Right lung (tissue), 2 donors: ENCODE measurements at regions not wholly inside any gene's neighbourhood (a gene's known extent, or its start where the extent isn't known, plus 50 kb on each side); places are given as distances from the start of the nearest gene placed in this dataset.
"Not testable (repeated sequence)": the region's sequence is repeated elsewhere in the genome, so short reads cannot be mapped to it uniquely, and the experiment has no call there.

Experiments used
- DNase-seq, 2 donors: peaks; one replicate each; pipeline ENCODE4 v3.0.0-alpha.2; 2013

DNA sequence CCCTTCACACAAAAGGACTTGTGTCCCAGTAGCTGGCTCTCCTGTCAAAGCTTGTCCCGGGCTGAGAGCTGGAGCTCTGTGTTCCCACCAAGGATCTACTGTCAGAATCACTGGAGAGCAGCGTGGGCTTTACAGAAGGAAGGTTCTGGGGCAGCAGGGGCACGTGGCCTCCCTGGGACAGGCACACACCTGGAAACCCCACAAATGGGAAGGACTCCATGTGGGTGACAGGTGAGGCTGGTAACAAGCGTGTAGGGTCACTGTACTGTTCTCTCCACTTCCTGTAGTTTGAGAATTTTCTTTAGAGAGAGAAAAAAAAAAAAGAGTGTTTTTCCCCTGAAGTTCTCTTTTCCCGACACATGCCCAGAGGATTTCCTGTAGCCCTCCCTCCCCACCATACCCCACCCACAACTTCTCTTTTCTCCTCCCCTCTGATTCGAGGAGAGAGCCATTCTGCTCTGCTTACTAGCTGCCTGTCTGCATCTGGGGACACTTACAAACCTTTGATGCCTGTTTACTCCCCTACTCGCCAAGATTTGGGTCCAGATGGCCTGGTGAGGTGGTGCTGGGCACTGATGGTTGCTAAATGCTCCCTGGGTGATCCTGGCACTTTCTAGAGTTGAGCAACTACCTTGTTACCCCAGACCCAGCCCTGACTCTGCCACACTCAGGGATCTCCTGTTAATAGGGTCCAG, 84.1 kb upstream of the SIRPA start:
- DNase-seq = no peak

DNA sequence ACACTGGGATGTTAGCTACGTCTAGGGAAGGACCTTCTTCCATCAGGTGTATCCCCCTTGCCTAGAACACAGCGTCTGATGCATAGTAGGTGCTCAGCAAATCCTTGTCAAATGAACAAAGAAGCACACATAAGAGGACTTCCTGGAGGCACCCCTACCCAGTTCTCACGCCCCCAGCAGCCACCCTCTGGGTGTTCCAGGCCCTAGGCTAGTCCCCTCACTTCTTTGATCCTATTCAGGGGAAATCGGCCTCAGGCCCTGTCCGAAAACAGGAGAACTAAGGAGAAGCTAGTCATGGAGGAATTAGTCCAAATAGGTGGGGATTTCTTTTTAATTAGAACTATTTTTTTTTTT, 84.7 kb upstream of the SIRPA start:
- no peak for DNase-seq

- no peak for DNase-seq
Observed at GRCh38 chr20:1809611-1810510, 85.3 kb upstream of the SIRPA start.

DNA sequence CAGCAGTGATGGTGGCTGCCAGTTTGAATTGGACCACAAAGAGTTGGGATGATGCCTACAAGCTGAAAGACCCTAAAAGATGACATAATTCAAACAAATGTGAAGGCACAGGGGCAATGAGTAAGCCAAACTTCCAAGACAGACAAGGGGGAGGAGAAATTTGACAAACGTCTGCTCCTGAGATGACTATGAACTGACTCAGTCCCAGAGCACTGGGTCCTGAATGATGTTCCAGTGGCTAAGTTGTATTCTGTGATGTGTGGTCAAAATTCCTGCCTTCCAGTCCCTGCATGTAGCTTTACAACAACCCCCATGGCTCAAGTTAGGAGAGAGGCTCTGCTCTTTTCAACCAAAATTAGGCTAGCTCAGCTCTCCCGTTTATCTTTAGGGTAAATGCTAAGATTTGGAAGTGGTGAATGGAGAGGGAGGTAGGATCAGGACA, 86.1 kb upstream of the SIRPA start:
- DNase-seq = no peak

DNA sequence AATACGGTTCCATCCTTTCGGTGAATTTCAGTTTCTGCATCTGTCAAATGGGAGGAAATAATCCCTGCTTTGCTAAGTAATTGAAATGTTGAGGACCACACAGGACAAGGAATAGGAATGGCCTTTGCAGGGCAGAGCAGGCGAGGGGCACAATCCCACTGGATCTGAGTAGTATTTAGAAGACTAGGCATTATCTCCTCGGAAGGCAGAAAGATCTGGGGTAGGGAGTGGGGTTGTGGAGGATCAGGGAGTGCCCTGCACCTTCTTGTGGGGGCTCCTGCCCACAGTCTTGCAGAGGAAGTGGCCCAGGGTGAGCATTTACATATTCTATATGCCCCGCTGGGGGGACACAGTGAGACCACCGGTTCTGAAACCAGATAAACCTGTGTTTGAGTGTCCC, 87.1 kb upstream of the SIRPA start:
- DNase-seq = no peak

- no peak for DNase-seq
Observed at GRCh38 chr20:1807394-1807793, 87.8 kb upstream of the SIRPA start.

- DNase-seq = no peak
Observed at GRCh38 chr20:1806456-1806855, 88.8 kb upstream of the SIRPA start.

DNA sequence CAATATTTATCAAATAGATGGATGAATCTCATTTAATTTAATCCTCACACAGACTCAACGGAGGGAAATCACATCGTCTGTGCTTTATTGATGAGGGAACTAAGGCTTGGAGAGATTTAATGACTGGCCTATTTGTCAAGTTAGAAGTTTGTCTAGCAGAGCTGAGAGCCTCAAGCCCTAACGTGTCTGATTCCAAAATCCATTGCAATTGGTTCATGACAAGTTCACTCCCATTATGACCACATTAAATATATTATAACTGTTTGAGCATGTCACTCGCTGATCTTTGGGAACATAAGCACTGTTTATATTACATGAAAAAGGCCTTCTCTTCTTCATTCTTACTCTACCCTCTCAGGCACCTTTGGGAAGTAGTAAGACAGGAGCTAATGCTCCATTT, 89.4 kb upstream of the SIRPA start:
- no peak for DNase-seq

DNA sequence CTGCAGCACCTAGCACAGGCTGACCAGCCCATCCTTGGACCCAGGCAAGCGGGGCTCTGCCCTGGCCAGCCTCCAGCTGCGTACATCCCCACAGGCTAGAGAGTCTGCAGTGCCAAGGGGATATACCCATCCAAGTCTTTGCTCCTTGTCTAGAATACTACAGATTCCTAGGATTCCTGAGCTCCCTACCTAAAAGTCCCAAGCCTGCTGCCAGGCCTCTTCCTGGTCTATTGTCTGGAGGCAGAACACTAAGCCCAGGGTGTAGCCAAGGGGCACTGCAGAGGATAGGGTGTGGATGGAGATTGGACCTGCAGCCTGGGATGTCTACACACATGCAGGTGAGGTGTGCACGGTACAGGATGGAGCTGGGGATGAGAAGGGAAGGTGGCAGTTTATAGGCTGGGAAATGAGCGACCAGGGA, 90.0 kb upstream of the SIRPA start:
- no peak for DNase-seq

- no peak for DNase-seq
Observed at GRCh38 chr20:1804554-1804956, 90.7 kb upstream of the SIRPA start.

DNA sequence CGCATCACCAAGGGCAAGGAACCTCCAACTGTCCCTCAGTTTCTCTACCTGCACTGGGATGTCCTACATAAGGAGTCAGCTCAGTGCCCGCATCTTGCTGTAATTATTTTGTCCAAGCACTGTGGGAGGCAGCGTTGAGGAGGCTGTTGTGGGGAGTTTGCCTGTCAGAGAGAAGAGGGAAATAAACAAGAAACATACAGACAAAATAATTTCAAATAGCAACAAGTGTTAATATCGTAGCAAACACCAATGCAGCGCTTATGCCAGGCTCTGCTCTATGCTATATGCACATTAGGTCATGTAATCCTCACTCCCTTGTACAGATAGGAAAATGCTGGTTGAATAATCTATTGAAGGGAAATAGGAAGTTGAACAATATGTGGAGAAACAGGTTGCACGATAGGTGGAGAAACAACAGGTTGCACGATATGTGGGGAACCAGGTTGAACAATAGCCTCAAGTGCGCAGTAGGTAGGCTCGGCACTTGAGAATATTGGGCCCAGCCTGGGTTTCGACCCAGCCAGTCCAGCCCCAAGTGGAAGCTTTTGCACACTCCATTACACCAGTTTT, 91.2 kb upstream of the SIRPA start:
- no peak for DNase-seq

DNA sequence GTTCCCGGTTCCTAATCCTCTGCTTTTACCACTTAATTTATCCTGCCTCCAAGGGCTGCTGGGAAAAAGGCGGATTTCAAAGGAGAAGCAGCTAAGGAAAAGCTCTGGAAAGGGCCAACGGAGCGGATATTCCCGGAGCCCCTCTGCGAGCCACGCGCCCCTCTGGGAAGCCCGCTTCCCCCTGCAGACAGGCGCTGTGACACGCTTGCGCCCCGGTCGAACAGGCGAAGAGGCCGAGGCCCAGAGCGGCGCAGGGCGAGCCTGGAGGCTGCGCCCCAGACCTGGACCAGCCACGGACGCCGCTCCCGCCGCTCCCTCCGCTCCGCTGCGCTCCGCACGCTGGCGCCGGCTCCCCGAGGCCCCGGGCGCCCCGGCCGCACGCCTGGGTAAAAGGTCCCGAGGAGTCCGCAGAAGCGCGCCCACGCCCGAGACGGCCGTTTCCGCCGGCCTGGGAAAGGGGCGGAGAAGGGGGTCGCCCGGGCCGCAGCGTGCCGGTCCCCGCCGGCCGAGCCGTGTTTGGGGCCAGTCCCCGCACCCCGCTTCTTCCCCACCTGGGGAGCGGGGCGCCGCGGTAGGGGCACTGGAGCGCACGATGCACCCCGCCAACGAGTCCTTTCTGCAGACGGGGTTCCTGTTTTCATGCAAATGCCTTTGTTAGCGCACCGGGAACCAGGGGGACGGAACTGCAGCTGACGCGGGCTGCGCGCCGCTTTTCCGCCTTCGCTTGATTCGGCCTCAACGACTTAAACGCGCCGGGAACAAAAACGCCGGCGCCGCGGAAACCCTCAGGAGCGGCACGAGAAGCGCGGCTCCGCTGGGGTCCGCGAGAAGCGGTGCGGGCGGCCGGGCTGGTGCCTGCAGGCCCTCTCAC, 91.9 kb upstream of the SIRPA start:
- DNase-seq = peak; percentile 24 to 34

- DNase-seq = peak in 1 of 2 donors; percentile 23
Observed at GRCh38 chr20:1802385-1803060, 92.7 kb upstream of the SIRPA start.

DNA sequence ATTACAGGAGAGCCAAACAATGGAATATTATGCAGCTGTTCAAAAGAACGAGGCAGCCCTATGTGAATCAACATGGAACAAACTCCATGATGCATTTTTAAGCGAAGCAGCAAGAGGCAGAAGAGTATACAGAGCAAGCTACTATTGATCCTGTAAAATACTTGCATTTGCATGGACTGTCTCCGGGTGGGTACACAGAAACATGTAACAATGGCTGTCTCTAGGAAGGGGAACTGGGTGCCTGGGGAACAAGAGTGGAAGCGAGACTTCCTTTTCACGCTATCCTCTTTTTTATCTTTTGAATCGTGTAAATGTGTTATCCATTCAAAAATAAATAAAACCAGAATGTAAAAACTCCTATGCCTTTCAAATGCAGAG, 93.3 kb upstream of the SIRPA start:
- no peak for DNase-seq

DNA sequence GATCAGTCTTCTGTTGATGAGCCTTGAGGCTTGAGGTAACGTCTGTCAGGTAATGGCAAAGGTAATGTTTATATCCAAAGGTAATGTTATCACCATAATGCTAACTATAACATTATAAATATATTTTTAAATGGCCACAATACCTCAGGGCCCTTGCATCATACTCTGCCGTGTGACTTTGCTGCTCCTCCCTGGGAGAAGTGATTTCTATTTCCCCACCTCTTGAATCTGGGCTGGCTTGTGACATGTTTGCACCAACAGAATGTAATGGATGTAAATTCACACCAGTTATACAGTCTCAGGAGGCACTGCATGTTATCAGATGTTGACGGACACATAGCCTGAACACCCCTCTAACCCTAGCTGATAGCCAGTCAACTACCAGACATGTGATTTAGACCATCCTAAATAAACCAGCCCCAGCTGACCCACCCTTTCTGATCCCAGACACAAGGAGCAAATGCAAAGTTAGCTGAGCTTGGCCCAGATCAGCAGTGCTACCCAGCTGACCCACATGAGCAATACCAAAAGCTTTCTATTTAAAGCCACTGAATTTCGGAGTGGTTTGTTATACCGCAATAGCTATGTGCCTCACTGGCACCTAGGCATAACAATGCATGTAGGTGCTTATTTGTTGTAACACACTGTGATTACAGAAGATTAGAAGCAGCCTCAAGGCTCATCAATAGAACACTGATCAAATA, 93.8 kb upstream of the SIRPA start:
- DNase-seq = no peak

DNA sequence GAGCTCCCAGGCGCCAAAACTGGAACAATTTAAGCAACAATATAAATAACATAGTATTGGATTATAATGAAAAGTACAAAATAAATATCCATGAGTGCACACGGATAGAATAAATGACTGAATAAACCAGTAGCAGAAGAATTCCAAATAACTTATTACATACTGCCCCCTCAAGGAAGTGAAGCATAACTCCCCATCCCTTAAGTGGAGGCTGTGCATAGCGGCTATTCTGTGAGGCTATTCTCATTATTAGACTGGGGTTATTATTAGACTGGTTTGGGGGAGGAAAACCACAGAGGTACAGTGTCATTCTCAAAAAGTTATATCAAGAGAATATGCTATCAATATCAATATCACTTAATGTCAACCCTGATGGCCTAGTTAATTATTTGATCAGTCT, 94.4 kb upstream of the SIRPA start:
- DNase-seq = no peak

DNA sequence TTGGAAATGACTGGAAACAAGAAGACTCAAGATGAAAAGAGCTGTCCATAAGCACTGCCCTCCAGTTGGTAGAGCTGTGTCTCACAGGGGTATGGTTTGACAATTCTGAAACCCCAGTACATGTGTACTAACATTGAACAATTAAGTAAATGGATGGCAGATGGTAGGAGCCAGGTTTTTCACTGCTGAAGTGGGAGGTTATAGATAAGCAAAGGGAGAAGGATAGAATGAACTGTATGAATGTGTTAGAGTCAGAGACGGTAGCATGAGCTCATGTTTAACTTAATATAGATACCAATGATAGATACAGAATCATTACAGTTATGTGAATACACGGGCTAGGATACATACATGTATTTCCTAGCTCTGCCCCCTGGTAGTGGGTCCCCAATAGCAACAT, 95.0 kb upstream of the SIRPA start:
- DNase-seq = no peak

DNA sequence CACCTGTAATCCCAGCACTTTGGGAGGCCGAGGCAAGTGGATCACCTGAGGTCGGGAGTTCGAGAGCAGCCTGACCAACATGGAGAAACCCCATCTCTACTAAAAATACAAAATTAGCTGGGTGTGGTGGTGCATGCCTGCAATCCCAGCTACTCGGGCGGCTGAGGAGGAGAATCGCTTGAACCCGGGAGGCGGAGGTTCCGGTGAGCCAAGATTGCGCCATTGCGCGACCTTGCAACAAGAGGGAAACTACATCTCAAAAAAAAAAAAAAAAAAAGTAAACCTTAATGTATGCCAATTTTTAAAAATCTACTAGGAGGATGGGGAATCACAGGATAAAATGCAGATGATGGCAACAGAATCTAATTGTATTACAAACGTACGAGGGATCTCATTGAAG, 95.5 kb upstream of the SIRPA start:
- not testable (repeated sequence) for DNase-seq

GRCh38 chr20:1798982-1799381, 96.2 kb upstream of the SIRPA start:
- DNase-seq = no peak

- no peak for DNase-seq
Observed at GRCh38 chr20:1793821-1794220, 101.4 kb upstream of the SIRPA start.

DNA sequence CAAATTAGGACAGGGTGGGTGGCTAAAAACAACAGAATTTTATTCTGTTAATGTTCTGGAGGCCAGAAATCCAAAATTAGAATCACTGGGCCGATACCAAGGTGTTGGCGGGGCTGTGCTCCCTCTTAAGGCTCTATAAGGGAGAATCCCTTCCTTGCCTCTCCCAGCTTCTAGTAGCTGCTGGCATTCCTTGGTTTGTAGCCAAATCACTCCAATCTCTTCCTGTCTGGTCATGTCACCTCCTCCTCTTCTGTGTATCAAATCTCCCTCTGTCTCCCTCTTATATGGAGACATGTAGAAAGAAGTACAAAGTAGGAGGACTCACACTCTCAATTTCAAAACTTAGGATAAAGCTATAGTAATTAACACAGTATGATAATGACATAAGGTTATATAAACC, 102.9 kb upstream of the SIRPA start:
- no peak for DNase-seq
